IPS-NIHi11 (cell line): ENCODE measurements at regions not wholly inside any gene's neighbourhood (a gene's known extent, or its start where the extent isn't known, plus 50 kb on each side); places are given as distances from the start of the nearest gene placed in this dataset.
A peak's percentile ranks its signal among the peaks of the same experiment; 100 is the strongest.

Experiments
- DNase-seq: peaks from one replicate; pipeline ENCODE4 v3.0.0; 2012; ENCODE audit warnings: mixed read lengths, low spot score

GRCh38 chr1:224486801-224487583 is 52.4 kb upstream of the WDR26 start:
- DNase-seq, result no peak

- no peak for DNase-seq
Measured at GRCh38 chr1:224488806-224489499, 54.4 kb upstream of the WDR26 start.

GRCh38 chr1:224489534-224490365 is 55.2 kb upstream of the WDR26 start:
- no peak for DNase-seq

DNA sequence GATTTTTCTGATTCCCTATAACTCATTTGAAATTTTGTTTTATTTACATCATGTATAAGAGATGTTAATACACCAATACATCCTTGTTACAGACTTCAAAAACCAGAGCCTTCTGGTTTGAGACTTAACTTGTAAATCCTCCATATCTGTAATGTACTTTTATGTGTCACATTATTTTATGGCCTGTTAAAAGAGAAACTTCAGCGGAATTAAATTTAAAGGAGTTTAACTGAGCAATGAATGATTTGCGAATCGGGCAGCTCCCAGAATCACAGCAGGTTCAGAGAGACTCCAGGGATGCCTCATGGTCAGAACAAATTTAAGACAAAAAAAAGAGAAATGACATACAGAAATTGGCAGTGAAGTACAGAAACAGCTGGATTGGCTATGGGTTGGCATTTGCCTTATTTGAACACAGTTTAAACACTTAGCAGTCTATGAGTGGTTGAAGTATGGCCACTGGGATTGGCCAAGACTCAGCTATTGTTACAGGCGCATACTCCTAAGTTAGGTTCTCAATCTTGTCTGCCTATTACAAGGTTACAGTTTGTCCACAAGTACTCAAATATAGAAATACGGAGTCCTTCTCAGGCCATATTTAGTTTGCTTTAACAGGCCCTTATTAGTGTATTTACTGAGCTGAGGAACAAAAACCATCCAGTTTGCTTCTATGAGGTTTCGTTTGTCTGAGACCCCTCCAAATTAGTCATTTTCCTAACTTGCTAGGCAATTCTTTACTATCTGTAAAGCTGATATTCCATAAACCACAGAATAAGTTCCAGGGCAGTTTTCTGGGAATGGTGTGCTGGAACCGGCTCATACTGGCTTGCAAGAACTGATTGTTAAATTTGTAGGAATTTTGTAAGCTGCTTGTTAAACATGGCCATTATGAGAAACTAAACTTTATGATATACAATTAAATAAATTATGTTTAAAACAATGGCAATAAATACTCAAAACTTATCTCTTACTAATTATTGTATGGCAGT is 56.2 kb upstream of the WDR26 start:
- DNase-seq, result no peak

GRCh38 chr1:224492015-224492414 is 57.4 kb upstream of the WDR26 start:
- no peak for DNase-seq

DNA sequence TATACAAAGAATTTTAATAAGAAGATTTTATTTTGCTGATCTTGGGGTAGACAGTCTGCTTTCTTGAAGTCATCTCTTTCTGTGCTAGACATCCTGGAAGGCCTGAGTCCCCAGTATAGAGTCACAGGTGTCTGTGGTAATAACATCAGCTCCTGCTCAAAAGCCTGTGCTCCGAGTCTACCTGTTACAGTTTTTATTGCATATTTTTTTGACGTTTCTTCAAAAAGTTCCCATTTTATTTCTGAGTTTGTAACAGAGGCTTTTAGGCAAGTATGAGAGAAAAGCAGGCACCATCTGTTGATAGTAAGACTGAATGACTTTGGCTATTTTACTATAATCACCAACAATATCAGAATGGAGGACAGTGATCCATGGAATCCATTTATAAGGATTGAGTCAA is 58.0 kb upstream of the WDR26 start:
- no peak for DNase-seq

- DNase-seq, result no peak
Measured at GRCh38 chr1:224493269-224493668, 58.7 kb upstream of the WDR26 start.

- no peak for DNase-seq
Measured at GRCh38 chr1:224494343-224494742, 59.7 kb upstream of the WDR26 start.

DNA sequence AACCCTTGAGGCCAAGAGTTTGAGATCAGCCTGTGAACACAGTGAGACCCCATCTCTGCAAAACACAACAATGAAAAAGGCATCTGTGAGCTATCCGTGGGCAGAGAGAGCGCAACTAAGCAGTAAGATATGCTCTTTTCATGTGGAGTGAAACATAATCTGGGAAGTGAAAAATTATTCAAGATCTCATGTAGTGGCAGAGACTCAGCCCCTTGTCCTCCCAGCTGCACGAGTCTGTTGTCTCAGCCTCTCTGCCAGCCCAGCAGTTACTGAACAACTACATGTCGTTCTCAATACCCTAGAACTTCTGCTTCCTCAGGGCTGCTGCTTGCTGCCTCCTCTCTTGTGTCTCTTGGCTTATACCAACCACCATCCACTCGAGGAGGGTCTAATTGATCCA is 61.3 kb upstream of the WDR26 start:
- no peak for DNase-seq

DNA sequence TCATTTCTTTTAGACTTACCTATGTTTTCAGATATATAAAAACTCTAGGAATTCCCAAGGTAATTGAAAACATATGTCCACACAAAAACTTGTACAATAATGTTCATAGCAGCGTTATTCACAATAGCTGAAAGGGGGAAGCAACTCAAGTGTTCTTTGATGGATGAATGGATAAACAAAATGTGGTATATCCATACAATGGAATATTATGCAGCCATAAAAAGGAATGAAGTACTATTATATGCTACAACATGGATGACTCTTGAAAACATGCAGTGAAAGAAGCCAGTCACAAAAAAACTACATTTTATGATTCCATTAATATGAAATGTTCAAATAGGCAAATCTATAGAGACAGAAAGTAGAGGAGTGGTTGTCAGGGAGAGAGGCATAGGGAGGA is 62.2 kb upstream of the WDR26 start:
- no peak for DNase-seq

- peak; percentile 53 for DNase-seq
Measured at GRCh38 chr1:224497714-224498573, 63.3 kb upstream of the WDR26 start.

DNA sequence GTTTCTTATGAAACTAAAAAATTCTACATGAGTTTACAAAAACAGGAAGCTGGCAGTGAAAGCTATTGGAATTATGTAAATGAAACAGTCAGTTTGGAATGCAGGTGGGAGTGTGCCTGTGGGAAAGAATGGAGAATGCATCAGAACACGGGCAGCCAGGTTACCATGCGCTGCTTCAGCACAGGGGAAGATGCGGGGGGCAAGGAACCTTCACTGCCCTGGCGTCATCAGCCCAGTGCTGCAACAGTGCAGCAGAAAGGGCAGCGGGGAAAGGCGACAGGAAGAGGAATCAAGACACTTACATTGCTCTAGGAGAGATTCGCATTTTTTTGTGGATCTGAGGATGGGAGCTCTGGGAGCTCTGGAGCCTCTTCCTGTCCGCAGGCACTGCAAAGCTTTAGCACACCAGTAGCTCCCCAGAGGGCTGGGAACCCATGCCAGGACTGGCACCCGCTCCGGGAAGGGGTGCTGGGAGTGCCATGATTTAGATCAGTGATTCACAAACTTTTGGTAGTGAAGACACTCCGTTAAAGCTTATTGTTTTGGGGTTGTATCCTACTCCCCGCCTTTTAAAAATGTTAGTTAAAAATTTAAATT is 64.1 kb upstream of the WDR26 start:
- DNase-seq, result peak; percentile 70

GRCh38 chr1:224499204-224499603 is 64.6 kb upstream of the WDR26 start:
- no peak for DNase-seq

GRCh38 chr1:224500796-224501195 is 66.2 kb upstream of the WDR26 start:
- DNase-seq, result no peak

DNA sequence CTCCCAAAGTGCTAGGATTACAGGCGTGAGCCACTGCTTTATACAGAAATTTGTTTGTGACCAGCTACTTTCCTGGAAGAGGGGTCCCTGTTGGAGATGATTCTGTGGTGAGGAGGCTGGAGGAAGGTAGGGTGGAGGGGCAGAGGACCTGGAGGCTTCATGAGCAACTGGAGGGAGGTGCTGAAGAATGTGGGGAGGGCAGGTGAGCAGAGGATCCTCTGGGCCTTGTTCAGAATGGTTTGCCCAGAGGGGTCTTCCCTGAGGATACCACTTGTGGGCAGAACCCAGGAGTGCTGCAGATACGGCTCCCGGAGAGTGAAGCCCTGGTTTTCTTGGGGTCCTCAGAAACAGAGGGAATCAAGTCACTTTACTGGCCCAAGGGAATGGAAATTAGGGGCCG is 67.2 kb upstream of the WDR26 start:
- DNase-seq, result no peak

DNA sequence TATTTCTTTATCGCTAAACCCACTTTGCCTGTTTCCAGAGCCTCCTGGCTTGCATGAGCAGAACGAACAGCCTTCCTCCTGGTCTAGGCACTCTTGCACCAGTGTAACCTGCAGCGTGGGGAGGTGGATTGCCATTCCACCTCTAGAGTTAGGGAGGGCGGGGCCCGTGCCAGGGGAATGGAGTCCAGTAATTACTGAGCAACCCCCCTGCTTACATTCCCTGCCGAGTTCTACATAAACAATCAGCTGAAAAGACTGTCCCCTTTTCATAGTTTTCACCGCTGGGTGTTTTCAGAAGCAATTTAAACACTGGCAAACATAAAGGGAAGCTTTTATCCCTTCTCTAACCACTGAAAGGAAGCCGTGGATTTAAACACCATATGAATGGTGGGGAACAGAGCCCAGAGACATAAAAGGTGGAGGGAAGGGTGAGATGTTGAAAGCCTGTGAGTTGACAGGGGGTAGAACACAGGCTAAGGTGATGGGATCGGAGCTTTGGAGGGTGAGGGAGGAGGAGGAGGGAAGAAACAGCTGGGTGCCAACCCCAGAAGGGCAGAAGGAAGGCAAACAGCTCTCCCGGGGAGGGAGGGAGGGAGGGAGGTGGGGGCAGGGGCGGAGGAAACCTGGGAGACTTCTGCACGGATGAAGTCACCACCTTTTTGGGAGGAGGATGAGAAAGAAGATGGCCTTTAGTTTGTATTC is 68.0 kb upstream of the WDR26 start:
- peak; percentile 35 for DNase-seq

DNA sequence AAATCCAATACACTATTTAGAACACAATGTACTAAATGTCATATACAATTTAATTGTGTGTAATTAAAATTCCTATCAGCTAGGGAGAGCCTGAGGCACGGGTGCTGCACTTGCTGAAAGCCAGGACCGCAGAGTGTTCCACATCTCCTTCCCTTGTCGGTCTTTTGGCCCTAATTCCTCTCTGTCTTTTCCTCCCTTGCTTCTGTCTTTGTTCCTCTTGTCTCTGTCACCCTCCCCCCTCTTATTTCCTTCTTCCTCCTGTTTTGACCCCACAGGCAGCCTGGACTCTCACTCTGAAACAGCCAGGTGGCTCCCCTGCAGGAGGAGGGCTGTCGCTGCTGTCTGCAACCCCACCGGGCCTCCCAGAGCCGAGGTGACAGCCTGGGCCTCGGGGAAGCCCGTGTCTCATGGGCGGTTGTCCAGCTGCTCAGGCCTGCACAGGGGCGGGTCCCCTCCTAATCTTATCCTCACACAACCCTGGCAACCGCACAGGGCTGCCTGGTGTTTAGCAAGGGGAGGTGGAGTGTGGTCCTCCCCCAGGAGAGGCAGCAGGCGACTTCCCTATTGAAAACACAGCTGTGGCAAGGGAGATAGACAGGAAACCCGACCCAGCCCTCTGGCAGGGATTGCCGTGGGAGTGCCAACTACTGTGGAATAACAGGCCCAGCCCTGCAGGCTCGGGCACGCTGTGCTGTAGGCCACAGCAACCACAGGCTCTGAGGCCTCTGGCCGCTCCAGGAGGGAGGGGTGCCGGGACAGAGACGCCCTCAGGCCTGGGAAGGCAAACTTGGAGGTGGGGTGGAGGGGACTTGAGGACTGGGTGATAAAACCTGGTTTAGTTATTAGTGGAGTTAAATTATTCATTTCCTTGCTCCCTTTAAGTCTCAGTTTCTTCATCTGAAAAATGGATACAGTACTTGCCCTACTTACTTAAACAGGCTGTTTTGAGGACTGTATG is 68.8 kb upstream of the WDR26 start:
- peak; percentile 81 for DNase-seq

GRCh38 chr1:224504297-224505041 is 69.9 kb upstream of the WDR26 start:
- DNase-seq, result no peak
